HG03039 (cell line): ENCODE measurements at regions not wholly inside any gene's neighbourhood (a gene's known extent, or its start where the extent isn't known, plus 50 kb on each side); places are given as distances from the start of the nearest gene placed in this dataset.

Experiments used
- ATAC-seq: cut with Tn5 transposase; IDR thresholded peaks from one replicate; pipeline ENCODE4 v1.9.1; 2021; ENCODE audit warnings: mild to moderate bottlenecking, moderate library complexity; ENCODE audit not compliant: unreplicated experiment

- ATAC-seq, result no peak
Observed at GRCh38 chr1:116819081-116819480, 64.9 kb downstream of the CD2 start.

- ATAC-seq, result no peak
Observed at GRCh38 chr1:116820369-116820768, 66.1 kb downstream of the CD2 start.

GRCh38 chr1:116821763-116822162, 67.5 kb downstream of the CD2 start:
- ATAC-seq, result no peak

GRCh38 chr1:116824631-116825206, 70.5 kb downstream of the CD2 start:
- no peak for ATAC-seq

GRCh38 chr1:116825207-116825719, 71.0 kb downstream of the CD2 start:
- ATAC-seq, result no peak

GRCh38 chr1:116825720-116826438, 71.6 kb downstream of the CD2 start:
- ATAC-seq, result no peak

- peak; percentile 72 for ATAC-seq
Observed at GRCh38 chr1:116826818-116827606, 72.8 kb downstream of the CD2 start.

- ATAC-seq, result no peak
Observed at GRCh38 chr1:116827607-116828105, 73.4 kb downstream of the CD2 start.

GRCh38 chr1:116832308-116832931, 77.3 kb upstream of the PTGFRN start:
- no peak for ATAC-seq

- no peak for ATAC-seq
Observed at GRCh38 chr1:116832932-116833578, 76.7 kb upstream of the PTGFRN start.

GRCh38 chr1:116833718-116834117, 76.0 kb upstream of the PTGFRN start:
- no peak for ATAC-seq

GRCh38 chr1:116834595-116834994, 75.1 kb upstream of the PTGFRN start:
- no peak for ATAC-seq

- no peak for ATAC-seq
Observed at GRCh38 chr1:116835161-116835560, 74.6 kb upstream of the PTGFRN start.

GRCh38 chr1:116836099-116836498, 73.6 kb upstream of the PTGFRN start:
- ATAC-seq, result no peak

- ATAC-seq, result no peak
Observed at GRCh38 chr1:116841569-116842344, 68.0 kb upstream of the PTGFRN start.

GRCh38 chr1:116842654-116843053, 67.1 kb upstream of the PTGFRN start:
- ATAC-seq, result no peak

- ATAC-seq, result no peak
Observed at GRCh38 chr1:116844775-116845174, 64.9 kb upstream of the PTGFRN start.

GRCh38 chr1:116847190-116847589, 62.5 kb upstream of the PTGFRN start:
- ATAC-seq, result no peak

- ATAC-seq, result no peak
Observed at GRCh38 chr1:116847688-116848531, 61.8 kb upstream of the PTGFRN start.
